ENCODE measurements at regions not wholly inside any gene's neighbourhood (a gene's known extent, or its start where the extent isn't known, plus 50 kb on each side); places are given as distances from the start of the nearest gene placed in this dataset.

DNA sequence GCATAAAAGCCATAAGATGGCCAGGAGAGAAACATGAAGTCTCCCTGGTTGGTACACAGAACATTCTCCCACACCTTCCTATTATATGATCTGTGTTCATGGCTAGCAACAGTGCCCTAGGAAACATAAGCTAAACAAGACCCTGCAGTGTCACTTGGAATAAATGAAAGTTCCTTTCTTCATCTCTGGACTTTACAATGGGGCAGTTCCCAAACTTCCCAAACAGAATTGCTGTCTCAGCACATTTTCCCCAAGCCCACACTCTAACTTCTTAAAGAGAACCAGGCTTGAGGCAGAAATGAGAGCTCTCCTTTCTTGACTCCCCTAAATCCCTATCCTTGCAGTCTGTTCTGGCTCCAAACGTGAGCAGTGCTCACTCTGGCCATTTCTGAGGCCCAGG is 173.2 kb upstream of the CREB1 start:
- DNase-seq: no peak
- no peaks in the 10 kb centered on the region for H3K9me3 ChIP-seq
- 58 to 83% (median 59%) methylated on average over 1 of the region's 1 CpG for WGBS, 3 donors
- no peaks in the 10 kb centered on the region for H3K27me3 ChIP-seq
- H3K27ac ChIP-seq: no peak overlapping the region
- no peaks in the 10 kb centered on the region for H3K4me1 ChIP-seq (ENCODE audit: insufficient read depth)
- H3K4me3 ChIP-seq: no peak overlapping the region
- H3K36me3 ChIP-seq: no peaks in the 10 kb centered on the region
- TF ChIP-seq POLR2A (IDR thresholded peaks at IDR 0.05): no peak
- TF ChIP-seq EP300 (IDR thresholded peaks at IDR 0.05): no peak
- intact Hi-C loops (cut with DNase I): no loop called here

DNA sequence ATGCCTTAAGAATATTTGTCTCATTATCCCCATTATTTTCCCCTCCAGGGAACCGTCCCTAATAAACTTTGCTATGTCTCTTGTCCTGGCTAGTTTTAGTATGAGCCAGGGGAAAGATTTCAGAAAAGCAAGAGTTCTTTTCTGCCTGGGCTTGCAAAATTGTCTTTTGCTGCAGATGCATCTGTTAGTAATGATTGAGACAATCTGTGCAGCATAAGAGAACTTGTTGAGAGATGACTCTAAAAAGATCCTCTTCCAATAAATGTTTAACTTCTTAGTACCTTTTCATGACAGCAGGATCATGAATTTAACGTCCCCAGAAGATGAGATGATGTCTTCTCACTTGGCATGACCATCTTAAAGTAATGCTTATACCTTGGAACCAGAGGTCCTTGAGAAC is 172.5 kb upstream of the CREB1 start:
- TF ChIP-seq POLR2A (IDR thresholded peaks at IDR 0.05): no peak
- TF ChIP-seq, protein P1, sequence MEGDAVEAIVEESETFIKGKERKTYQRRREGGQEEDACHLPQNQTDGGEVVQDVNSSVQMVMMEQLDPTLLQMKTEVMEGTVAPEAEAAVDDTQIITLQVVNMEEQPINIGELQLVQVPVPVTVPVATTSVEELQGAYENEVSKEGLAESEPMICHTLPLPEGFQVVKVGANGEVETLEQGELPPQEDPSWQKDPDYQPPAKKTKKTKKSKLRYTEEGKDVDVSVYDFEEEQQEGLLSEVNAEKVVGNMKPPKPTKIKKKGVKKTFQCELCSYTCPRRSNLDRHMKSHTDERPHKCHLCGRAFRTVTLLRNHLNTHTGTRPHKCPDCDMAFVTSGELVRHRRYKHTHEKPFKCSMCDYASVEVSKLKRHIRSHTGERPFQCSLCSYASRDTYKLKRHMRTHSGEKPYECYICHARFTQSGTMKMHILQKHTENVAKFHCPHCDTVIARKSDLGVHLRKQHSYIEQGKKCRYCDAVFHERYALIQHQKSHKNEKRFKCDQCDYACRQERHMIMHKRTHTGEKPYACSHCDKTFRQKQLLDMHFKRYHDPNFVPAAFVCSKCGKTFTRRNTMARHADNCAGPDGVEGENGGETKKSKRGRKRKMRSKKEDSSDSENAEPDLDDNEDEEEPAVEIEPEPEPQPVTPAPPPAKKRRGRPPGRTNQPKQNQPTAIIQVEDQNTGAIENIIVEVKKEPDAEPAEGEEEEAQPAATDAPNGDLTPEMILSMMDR (IDR thresholded peaks at IDR 0.05): no peak
- Histone ChIP-seq H3K36me3 (no peaks in the 10 kb centered on the region), H3K4me3 (no peak overlapping the region), H3K9me3 (no peaks in the 10 kb centered on the region), H3K27me3 (no peaks in the 10 kb centered on the region), H3K4me1 (ENCODE audit: insufficient read depth) (no peaks in the 10 kb centered on the region), H3K27ac (no peak overlapping the region)
- intact Hi-C loops (cut with DNase I): no loop called here
- DNase-seq: no peak
- WGBS, 3 donors: 85 to 88% (median 86%) methylated on average over 2 of the region's 2 CpGs

DNA sequence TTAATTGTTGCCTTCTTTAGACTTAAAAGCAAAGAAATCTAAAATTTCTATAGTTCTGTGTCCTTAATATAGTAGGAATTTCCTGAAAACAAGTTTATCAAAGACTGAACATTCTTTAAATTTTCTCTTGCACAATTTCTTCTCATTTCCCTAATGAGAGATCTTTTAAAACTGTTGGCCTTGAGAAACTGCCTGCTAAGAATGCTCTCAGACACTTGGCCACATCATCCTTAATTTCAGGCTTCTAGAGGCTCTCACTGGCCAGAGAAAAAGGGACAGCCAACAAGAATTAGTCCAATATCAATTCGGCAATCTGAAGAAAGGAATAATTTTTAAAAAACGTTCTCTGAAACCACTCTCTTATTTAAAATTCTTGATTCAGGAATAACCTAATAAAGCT is 167.0 kb upstream of the CREB1 start:
- Histone ChIP-seq H3K9me3 (no peaks in the 10 kb centered on the region), H3K4me3 (no peak overlapping the region), H3K36me3 (no peaks in the 10 kb centered on the region), H3K4me1 (ENCODE audit: insufficient read depth) (no peaks in the 10 kb centered on the region), H3K27me3 (no peaks in the 10 kb centered on the region), H3K27ac (no peak overlapping the region)
- 8 to 27% (median 11%) methylated on average over 2 of the region's 2 CpGs for WGBS, 3 donors
- intact Hi-C loops (cut with DNase I): no loop called here
- TF ChIP-seq, protein P1 (IDR thresholded peaks at IDR 0.05): no peak
- TF ChIP-seq POLR2A (IDR thresholded peaks at IDR 0.05) (no peak), EP300 (IDR thresholded peaks at IDR 0.05) (no peak)
- no peak for DNase-seq

DNA sequence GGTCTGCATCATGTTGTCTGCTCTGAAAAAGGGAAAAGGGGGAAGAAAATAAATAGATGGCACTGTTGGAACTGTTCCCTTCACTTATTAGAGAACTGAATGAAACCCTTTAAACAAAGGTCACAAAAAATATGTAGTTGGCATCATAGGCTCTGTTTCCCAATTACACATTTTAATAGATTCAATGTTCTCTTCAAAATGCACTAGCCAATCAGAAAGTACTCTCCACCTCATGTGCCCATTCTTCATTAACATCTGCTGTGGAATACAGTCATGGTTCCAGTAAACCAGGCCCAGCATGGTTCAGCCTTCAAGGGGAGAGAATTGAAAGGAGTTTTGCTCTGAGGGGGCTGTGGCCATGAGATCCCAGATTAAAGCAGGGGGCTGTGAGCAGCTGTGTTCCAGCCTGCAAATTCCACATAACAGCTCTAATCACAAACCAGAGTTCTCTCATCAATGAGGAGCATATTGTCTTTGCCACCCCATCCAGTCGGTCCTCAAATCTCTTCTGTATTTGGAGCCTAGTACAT is 165.9 kb upstream of the CREB1 start:
- Histone ChIP-seq H3K9me3 (no peaks in the 10 kb centered on the region), H3K27me3 (no peaks in the 10 kb centered on the region), H3K4me1 (ENCODE audit: insufficient read depth) (no peaks in the 10 kb centered on the region), H3K36me3 (no peaks in the 10 kb centered on the region), H3K27ac (no peak overlapping the region), H3K4me3 (no peak overlapping the region)
- no peak for DNase-seq
- intact Hi-C loops (cut with DNase I): no loop called here
- TF ChIP-seq, protein P1 (IDR thresholded peaks at IDR 0.05): no peak
- no peak for TF ChIP-seq POLR2A (IDR thresholded peaks at IDR 0.05)
- TF ChIP-seq EP300 (IDR thresholded peaks at IDR 0.05): no peak
- 27 to 65% (median 35%) methylated on average over 1 of the region's 1 CpG for WGBS, 3 donors

DNA sequence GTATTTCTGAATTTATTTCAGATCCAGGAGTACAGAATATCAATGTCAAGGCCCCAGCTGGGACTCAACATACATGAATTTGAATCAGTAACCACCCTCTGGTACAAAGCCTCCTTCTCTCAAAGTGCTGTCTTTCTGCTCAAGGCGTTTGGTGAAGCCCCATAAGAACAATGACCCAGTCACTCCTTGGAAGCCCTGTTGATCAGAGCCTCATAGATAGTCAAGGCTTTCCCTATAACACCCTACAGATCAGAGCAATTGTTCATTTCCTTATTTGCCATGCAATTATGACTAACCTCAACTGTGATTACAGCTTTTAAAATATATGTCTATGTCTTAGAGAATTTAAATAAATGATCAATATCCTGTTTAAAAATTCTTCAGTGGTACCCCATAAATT is 159.1 kb upstream of the CREB1 start:
- intact Hi-C loops (cut with DNase I): no loop called here
- no peak overlapping the region for H3K27ac ChIP-seq
- H3K4me1 ChIP-seq (ENCODE audit: insufficient read depth): no peaks in the 10 kb centered on the region
- no peak for DNase-seq
- WGBS, 3 donors: 59 to 79% (median 69%) methylated on average over 1 of the region's 1 CpG
- H3K9me3 ChIP-seq: no peaks in the 10 kb centered on the region
- no peaks in the 10 kb centered on the region for H3K36me3 ChIP-seq
- no peak for TF ChIP-seq POLR2A (IDR thresholded peaks at IDR 0.05)
- TF ChIP-seq EP300 (IDR thresholded peaks at IDR 0.05): no peak
- TF ChIP-seq, protein P1 (IDR thresholded peaks at IDR 0.05): no peak
- H3K27me3 ChIP-seq: no peaks in the 10 kb centered on the region
- H3K4me3 ChIP-seq: no peak overlapping the region

Measured in ovary (tissue), 7 donors.